GM23338 (cell line): ENCODE measurements at regions not wholly inside any gene's neighbourhood (a gene's known extent, or its start where the extent isn't known, plus 50 kb on each side); places are given as distances from the start of the nearest gene placed in this dataset.

Source experiments
- CREB1 ChIP-seq: fragments of 250-450 bp; sonication (Bioruptor Pico); IDR thresholded peaks from 2 replicates; pipeline ENCODE4 v1.5.0; 2020; ENCODE audit warnings: low read depth, mild to moderate bottlenecking, moderate library complexity
- CTCF ChIP-seq, 2 experiments: fragments of 200-600 bp in 1 of 2; sonication (generic) in 1 of 2; conservative IDR thresholded peaks; 2 replicates each; pipeline versions ENCODE4 v1.5.1 to v1.6.1; 2016 to 2017; ENCODE audit warnings: antibody characterized with exemption in 2 of 2, low read depth in 2 of 2, mild to moderate bottlenecking in 2 of 2, moderate library complexity in 1 of 2
- ETS1 ChIP-seq: IDR thresholded peaks from 2 replicates; pipeline ENCODE4 v1.6.1; 2016; ENCODE audit warnings: antibody characterized with exemption
- EZH2 ChIP-seq: fragments of 200-600 bp; sonication (generic); IDR thresholded peaks from one replicate; pipeline ENCODE4 v1.8.0; 2017; ENCODE audit warnings: antibody characterized with exemption, mild to moderate bottlenecking, low read depth; ENCODE audit not compliant: unreplicated experiment
- EZH2phosphoT487 ChIP-seq: fragments of 200-600 bp; sonication (generic); IDR thresholded peaks from one replicate; pipeline ENCODE4 v1.8.1; 2018; ENCODE audit warnings: antibody characterized with exemption; ENCODE audit not compliant: unreplicated experiment
- JUNB ChIP-seq: IDR thresholded peaks from one replicate; pipeline ENCODE4 v1.6.1; 2016; ENCODE audit warnings: antibody characterized with exemption; ENCODE audit not compliant: unreplicated experiment
- NANOG ChIP-seq: IDR thresholded peaks from 2 replicates; pipeline ENCODE4 v1.6.1; 2016; ENCODE audit warnings: antibody characterized with exemption, borderline replicate concordance
- POLR2AphosphoS5 ChIP-seq: IDR thresholded peaks from 2 replicates; pipeline ENCODE4 v1.6.1; 2016; ENCODE audit warnings: antibody characterized with exemption, low read depth
- REST ChIP-seq: IDR thresholded peaks from one replicate; pipeline ENCODE4 v1.6.1; 2018; ENCODE audit warnings: antibody characterized with exemption; ENCODE audit not compliant: unreplicated experiment
- STAT1 ChIP-seq: IDR thresholded peaks from one replicate; pipeline ENCODE4 v1.6.1; 2016; ENCODE audit warnings: antibody characterized with exemption; ENCODE audit not compliant: unreplicated experiment
- ZNF114 ChIP-seq: fragments of 250-450 bp; sonication (Bioruptor Pico); IDR thresholded peaks from 2 replicates; pipeline ENCODE4 v1.5.0; 2020; ENCODE audit warnings: mild to moderate bottlenecking, moderate library complexity
- ZNF331 ChIP-seq: fragments of 250-450 bp; sonication (Bioruptor Pico); IDR thresholded peaks from 2 replicates; pipeline ENCODE4 v1.5.0; 2020; ENCODE audit warnings: low read depth, mild to moderate bottlenecking, moderate library complexity

- TF ChIP-seq POLR2AphosphoS5 (no peak), EZH2 (no peak), CTCF (conservative IDR thresholded peaks at IDR 0.05; ENCODE audit: low read depth in 2 of 2) (peak in 1 of 2 experiments; percentile 46; a peak in 2 of 4 replicates), EZH2phosphoT487 (no peak), REST (no peak), ZNF331 (CRISPR knock-in tag) (no peak), NANOG (no peak), JUNB (no peak), CREB1 (CRISPR knock-in tag) (no peak), STAT1 (no peak), ETS1 (no peak), ZNF114 (CRISPR knock-in tag) (no peak)
Observed at GRCh38 chr14:34120185-34120977, 169.5 kb upstream of the EGLN3 start.
